ENCODE measurements at regions not wholly inside any gene's neighbourhood (a gene's known extent, or its start where the extent isn't known, plus 50 kb on each side); places are given as distances from the start of the nearest gene placed in this dataset.
A peak's percentile ranks its signal among the peaks of the same experiment; 100 is the strongest.

- Histone ChIP-seq H3K27ac (ENCODE audit: low read depth, low read length) (no peak overlapping the region), H3K27me3 (ENCODE audit: control insufficient read depth, insufficient read depth, low read length) (no peaks in the 10 kb centered on the region), H3K4me3 (ENCODE audit: low read depth, low read length) (no peak overlapping the region), H3K9me3 (ENCODE audit: control insufficient read depth, insufficient read depth, low read length) (no peaks in the 10 kb centered on the region)
- ChIA-PET CTCF (no interaction called here), POLR2A (no interaction called here)
- no peak for DNase-seq (ENCODE audit: low read depth, low spot score)
- TF ChIP-seq CTCF (IDR thresholded peaks at IDR 0.05; ENCODE audit: low read depth, low read length), result no peak
These were observed 244.7 kb upstream of the RSPO3 start for GRCh38 chr6:126873791-126874190.

- ChIA-PET CTCF (no interaction called here), POLR2A (no interaction called here)
- no peak overlapping the region for H3K4me3 ChIP-seq (ENCODE audit: low read depth, low read length)
- DNase-seq (ENCODE audit: low read depth, low spot score), result no peak
- no peaks in the 10 kb centered on the region for H3K27me3 ChIP-seq (ENCODE audit: control insufficient read depth, insufficient read depth, low read length)
- no peak overlapping the region for H3K27ac ChIP-seq (ENCODE audit: low read depth, low read length)
- H3K9me3 ChIP-seq (ENCODE audit: control insufficient read depth, insufficient read depth, low read length), result no peaks in the 10 kb centered on the region
- TF ChIP-seq CTCF (IDR thresholded peaks at IDR 0.05; ENCODE audit: low read depth, low read length), result no peak
These were observed 242.0 kb upstream of the RSPO3 start for GRCh38 chr6:126876446-126876845.

- Histone ChIP-seq H3K9me3 (ENCODE audit: control insufficient read depth, insufficient read depth, low read length) (no peaks in the 10 kb centered on the region), H3K4me3 (ENCODE audit: low read depth, low read length) (no peak overlapping the region), H3K27ac (ENCODE audit: low read depth, low read length) (no peak overlapping the region), H3K27me3 (ENCODE audit: control insufficient read depth, insufficient read depth, low read length) (no peaks in the 10 kb centered on the region)
- no peak for DNase-seq (ENCODE audit: low read depth, low spot score)
- TF ChIP-seq CTCF (IDR thresholded peaks at IDR 0.05; ENCODE audit: low read depth, low read length), result no peak
- POLR2A ChIA-PET, result no interaction called here
- CTCF ChIA-PET, result no interaction called here
These were observed 237.5 kb upstream of the RSPO3 start for GRCh38 chr6:126880964-126881363.

DNA sequence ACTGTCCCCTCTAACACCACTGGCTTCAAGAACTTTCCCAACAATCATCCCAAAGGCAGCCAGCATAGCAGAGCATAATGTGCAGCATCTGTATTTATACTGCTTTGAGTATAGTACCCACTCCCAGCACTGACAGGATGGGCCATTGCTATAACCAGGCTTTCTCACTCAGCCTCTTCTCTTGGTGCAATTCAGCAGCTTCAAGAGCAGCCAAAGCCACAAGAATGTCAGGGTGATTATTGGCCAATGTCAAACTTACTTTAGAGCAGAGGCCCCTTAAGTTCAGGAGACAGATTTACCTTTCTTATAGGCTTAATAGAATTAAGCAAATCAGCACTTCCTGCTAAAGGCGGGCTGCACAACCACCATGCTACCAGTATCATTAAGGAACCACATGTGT, 232.4 kb upstream of the RSPO3 start:
- CTCF ChIA-PET, result no interaction called here
- Histone ChIP-seq H3K9me3 (ENCODE audit: control insufficient read depth, insufficient read depth, low read length) (no peaks in the 10 kb centered on the region), H3K4me3 (ENCODE audit: low read depth, low read length) (no peak overlapping the region), H3K27ac (ENCODE audit: low read depth, low read length) (peak overlapping the region; percentile 13), H3K27me3 (ENCODE audit: control insufficient read depth, insufficient read depth, low read length) (no peaks in the 10 kb centered on the region)
- no peak for DNase-seq (ENCODE audit: low read depth, low spot score)
- POLR2A ChIA-PET, result no interaction called here
- no peak for TF ChIP-seq CTCF (IDR thresholded peaks at IDR 0.05; ENCODE audit: low read depth, low read length)

GRCh38 chr6:126888727-126889725, 229.4 kb upstream of the RSPO3 start:
- TF ChIP-seq CTCF (IDR thresholded peaks at IDR 0.05; ENCODE audit: low read depth, low read length), result no peak
- no peak for DNase-seq (ENCODE audit: low read depth, low spot score)
- Histone ChIP-seq H3K4me3 (ENCODE audit: low read depth, low read length) (no peak overlapping the region), H3K27me3 (ENCODE audit: control insufficient read depth, insufficient read depth, low read length) (no peaks in the 10 kb centered on the region), H3K9me3 (ENCODE audit: control insufficient read depth, insufficient read depth, low read length) (no peaks in the 10 kb centered on the region), H3K27ac (ENCODE audit: low read depth, low read length) (no peak overlapping the region)
- CTCF ChIA-PET, result no interaction called here
- POLR2A ChIA-PET, result no interaction called here

All from AG04450 (cell line).